AG09319 (cell line): ENCODE measurements at regions not wholly inside any gene's neighbourhood (a gene's known extent, or its start where the extent isn't known, plus 50 kb on each side); places are given as distances from the start of the nearest gene placed in this dataset.

ENCODE experiments used
- DNase-seq: peaks from one replicate; pipeline ENCODE4 v3.0.0-alpha.2; 2010; ENCODE audit warnings: low read depth; ENCODE audit errors: extremely low read depth
- CTCF ChIP-seq: IDR thresholded peaks from 2 replicates; pipeline ENCODE4 v1.5.1; 2011; ENCODE audit warnings: low read depth, mild to moderate bottlenecking, inconsistent platforms, low read length, moderate library complexity

- DNase-seq, result no peak
- no peak for TF ChIP-seq CTCF
These were observed 611.1 kb downstream of the SOX6 start for GRCh38 chr11:15745266-15745665.

GRCh38 chr11:15747671-15748070 is 608.7 kb downstream of the SOX6 start:
- DNase-seq, result no peak

GRCh38 chr11:15748132-15748531 is 608.2 kb downstream of the SOX6 start:
- TF ChIP-seq CTCF, result no peak
- no peak for DNase-seq

More at GRCh38 chr11:15747671-15748070, 608.7 kb downstream of the SOX6 start:
- TF ChIP-seq CTCF, result no peak

GRCh38 chr11:15748741-15749140 is 607.6 kb downstream of the SOX6 start:
- DNase-seq, result no peak
- no peak for TF ChIP-seq CTCF

GRCh38 chr11:15750535-15751308 is 605.6 kb downstream of the SOX6 start:
- DNase-seq, result no peak
- TF ChIP-seq CTCF, result no peak

- DNase-seq, result no peak
- TF ChIP-seq CTCF, result no peak
These were observed 602.1 kb downstream of the SOX6 start for GRCh38 chr11:15754221-15754620.

- no peak for DNase-seq
- no peak for TF ChIP-seq CTCF
These were observed 599.2 kb downstream of the SOX6 start for GRCh38 chr11:15757048-15757698.
